ENCODE measurements at regions not wholly inside any gene's neighbourhood (a gene's known extent, or its start where the extent isn't known, plus 50 kb on each side); places are given as distances from the start of the nearest gene placed in this dataset.

DNA sequence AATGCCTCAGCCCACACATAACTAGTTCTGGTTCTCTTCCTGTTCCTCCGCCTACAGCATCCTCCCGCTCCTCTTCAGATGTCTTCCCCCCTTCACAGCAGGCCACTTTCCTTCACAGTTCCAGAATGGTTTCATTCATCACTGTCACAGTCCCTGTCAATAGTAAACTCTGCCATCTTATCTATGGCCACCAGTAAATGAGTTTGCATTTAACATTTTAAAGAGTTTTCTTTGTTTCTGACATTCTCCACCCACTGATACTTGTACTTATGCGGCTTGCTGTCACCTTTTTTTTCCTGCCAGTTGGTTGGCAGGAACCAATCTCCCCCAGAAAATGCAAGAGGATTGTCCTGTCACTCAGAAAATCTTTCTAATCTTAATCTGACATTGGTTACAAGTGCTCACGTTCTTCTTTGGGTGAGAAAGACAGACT, 114.1 kb downstream of the GLUD2 start:
- TF ChIP-seq, protein P1, sequence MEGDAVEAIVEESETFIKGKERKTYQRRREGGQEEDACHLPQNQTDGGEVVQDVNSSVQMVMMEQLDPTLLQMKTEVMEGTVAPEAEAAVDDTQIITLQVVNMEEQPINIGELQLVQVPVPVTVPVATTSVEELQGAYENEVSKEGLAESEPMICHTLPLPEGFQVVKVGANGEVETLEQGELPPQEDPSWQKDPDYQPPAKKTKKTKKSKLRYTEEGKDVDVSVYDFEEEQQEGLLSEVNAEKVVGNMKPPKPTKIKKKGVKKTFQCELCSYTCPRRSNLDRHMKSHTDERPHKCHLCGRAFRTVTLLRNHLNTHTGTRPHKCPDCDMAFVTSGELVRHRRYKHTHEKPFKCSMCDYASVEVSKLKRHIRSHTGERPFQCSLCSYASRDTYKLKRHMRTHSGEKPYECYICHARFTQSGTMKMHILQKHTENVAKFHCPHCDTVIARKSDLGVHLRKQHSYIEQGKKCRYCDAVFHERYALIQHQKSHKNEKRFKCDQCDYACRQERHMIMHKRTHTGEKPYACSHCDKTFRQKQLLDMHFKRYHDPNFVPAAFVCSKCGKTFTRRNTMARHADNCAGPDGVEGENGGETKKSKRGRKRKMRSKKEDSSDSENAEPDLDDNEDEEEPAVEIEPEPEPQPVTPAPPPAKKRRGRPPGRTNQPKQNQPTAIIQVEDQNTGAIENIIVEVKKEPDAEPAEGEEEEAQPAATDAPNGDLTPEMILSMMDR (IDR thresholded peaks at IDR 0.05), result no peak
- TF ChIP-seq, protein P2, sequence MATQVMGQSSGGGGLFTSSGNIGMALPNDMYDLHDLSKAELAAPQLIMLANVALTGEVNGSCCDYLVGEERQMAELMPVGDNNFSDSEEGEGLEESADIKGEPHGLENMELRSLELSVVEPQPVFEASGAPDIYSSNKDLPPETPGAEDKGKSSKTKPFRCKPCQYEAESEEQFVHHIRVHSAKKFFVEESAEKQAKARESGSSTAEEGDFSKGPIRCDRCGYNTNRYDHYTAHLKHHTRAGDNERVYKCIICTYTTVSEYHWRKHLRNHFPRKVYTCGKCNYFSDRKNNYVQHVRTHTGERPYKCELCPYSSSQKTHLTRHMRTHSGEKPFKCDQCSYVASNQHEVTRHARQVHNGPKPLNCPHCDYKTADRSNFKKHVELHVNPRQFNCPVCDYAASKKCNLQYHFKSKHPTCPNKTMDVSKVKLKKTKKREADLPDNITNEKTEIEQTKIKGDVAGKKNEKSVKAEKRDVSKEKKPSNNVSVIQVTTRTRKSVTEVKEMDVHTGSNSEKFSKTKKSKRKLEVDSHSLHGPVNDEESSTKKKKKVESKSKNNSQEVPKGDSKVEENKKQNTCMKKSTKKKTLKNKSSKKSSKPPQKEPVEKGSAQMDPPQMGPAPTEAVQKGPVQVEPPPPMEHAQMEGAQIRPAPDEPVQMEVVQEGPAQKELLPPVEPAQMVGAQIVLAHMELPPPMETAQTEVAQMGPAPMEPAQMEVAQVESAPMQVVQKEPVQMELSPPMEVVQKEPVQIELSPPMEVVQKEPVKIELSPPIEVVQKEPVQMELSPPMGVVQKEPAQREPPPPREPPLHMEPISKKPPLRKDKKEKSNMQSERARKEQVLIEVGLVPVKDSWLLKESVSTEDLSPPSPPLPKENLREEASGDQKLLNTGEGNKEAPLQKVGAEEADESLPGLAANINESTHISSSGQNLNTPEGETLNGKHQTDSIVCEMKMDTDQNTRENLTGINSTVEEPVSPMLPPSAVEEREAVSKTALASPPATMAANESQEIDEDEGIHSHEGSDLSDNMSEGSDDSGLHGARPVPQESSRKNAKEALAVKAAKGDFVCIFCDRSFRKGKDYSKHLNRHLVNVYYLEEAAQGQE (IDR thresholded peaks at IDR 0.05; ENCODE audit: insufficient read depth in 1 of 2, low read depth in 2 of 2, low read length in 1 of 2), result no peak
- TF ChIP-seq POLR2AphosphoS5 (IDR thresholded peaks at IDR 0.05; ENCODE audit: low read depth, low read length), result no peak
- no peak for TF ChIP-seq TCF7L2 (IDR thresholded peaks at IDR 0.05; ENCODE audit: low read depth, low read length)

Measured in Panc1 (cell line).